ENCODE measurements at regions not wholly inside any gene's neighbourhood (a gene's known extent, or its start where the extent isn't known, plus 50 kb on each side); places are given as distances from the start of the nearest gene placed in this dataset.
A peak's percentile ranks its signal among the peaks of the same experiment; 100 is the strongest.

DNA sequence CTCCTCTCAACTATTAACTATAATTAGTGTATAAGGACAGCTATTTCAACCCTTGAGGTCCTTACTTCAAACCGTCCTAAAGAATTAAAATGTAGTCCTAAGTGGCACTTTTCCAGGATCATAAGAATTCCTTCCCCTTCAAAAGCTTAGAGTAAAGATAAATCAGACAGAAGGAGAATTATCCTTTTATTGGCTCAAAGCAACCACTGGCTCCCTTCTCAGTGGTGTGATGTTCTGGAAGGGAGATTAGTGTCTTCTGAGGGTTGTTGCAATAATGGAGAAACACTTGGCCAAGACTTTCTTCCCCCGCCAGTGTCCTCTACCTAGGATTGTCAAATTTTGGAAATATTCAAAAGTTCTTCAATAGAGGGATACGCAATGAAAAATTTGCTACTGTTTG, 89.1 kb upstream of the PLEKHG1 start:
- no peak for DNase-seq
- 75 to 86% (median 80%) methylated on average over 3 of the region's 3 CpGs for WGBS, 5 donors
- no peaks in the 10 kb centered on the region for H3K27me3 ChIP-seq
- H3K36me3 ChIP-seq = no peaks in the 10 kb centered on the region
- intact Hi-C loops (cut with DNase I; ENCODE audit: low total_unique reads) = no loop called here
- no peaks in the 10 kb centered on the region for H3K9me3 ChIP-seq
- H3K27ac ChIP-seq = no peak overlapping the region
- no peak overlapping the region for H3K4me3 ChIP-seq
- no peak for TF ChIP-seq POLR2AphosphoS5 (IDR thresholded peaks at IDR 0.05)
- H3K4me1 ChIP-seq = no peaks in the 10 kb centered on the region

- no peak for DNase-seq
- TF ChIP-seq POLR2AphosphoS5 (IDR thresholded peaks at IDR 0.05) = no peak
- TF ChIP-seq, protein P1, sequence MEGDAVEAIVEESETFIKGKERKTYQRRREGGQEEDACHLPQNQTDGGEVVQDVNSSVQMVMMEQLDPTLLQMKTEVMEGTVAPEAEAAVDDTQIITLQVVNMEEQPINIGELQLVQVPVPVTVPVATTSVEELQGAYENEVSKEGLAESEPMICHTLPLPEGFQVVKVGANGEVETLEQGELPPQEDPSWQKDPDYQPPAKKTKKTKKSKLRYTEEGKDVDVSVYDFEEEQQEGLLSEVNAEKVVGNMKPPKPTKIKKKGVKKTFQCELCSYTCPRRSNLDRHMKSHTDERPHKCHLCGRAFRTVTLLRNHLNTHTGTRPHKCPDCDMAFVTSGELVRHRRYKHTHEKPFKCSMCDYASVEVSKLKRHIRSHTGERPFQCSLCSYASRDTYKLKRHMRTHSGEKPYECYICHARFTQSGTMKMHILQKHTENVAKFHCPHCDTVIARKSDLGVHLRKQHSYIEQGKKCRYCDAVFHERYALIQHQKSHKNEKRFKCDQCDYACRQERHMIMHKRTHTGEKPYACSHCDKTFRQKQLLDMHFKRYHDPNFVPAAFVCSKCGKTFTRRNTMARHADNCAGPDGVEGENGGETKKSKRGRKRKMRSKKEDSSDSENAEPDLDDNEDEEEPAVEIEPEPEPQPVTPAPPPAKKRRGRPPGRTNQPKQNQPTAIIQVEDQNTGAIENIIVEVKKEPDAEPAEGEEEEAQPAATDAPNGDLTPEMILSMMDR (IDR thresholded peaks at IDR 0.05) = no peak
- no peak for TF ChIP-seq POLR2A (IDR thresholded peaks at IDR 0.05)
- no peak for TF ChIP-seq EP300 (IDR thresholded peaks at IDR 0.05)
- 80 to 89% (median 87%) methylated on average over 4 of the region's 4 CpGs for WGBS, 5 donors
Observed at GRCh38 chr6:150511313-150511712, 88.4 kb upstream of the PLEKHG1 start.

DNA sequence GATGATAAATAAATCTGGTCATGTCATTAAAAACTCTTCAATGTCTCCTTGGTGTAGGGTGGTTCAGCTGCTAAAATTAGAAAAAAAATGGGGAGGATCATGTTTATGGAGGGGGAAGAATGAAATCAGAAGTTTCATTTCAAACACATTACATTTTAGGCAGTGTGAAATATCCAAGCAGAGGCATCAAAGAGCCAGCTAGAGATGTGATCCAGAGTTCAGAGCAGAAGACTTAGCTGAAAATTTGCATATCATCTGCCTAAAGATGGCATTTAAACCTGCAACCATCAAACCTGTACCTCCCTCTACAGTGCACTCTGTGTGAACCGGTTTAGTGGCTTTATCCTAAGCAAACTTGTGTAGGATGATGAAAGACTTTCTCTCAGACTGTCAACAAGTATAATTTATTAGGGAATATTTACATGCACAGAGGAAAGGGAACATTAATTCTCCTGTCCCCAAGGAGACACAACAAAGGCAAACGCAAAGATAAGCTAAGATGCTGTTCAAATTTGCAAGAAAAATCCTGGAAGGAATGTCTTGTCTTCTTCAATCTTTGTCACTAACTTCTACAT, 84.8 kb upstream of the PLEKHG1 start:
- peak in 1 of 2 donors; percentile 73 for DNase-seq
- Histone ChIP-seq H3K4me3 (no peak overlapping the region), H3K36me3 (no peaks in the 10 kb centered on the region), H3K27me3 (no peaks in the 10 kb centered on the region), H3K4me1 (no peaks in the 10 kb centered on the region), H3K27ac (no peak overlapping the region), H3K9me3 (no peaks in the 10 kb centered on the region)
- intact Hi-C loops (cut with DNase I; ENCODE audit: low total_unique reads) = no loop called here
- 26 to 51% (median 30%) methylated on average over 2 of the region's 2 CpGs for WGBS, 5 donors
- TF ChIP-seq, protein P1 (IDR thresholded peaks at IDR 0.05) = no peak
- TF ChIP-seq POLR2AphosphoS5 (IDR thresholded peaks at IDR 0.05) = no peak
- TF ChIP-seq POLR2A (IDR thresholded peaks at IDR 0.05) = no peak
- no peak for TF ChIP-seq EP300 (IDR thresholded peaks at IDR 0.05)

More at GRCh38 chr6:150511313-150511712, 88.4 kb upstream of the PLEKHG1 start:
- H3K4me3 ChIP-seq = no peak overlapping the region
- H3K27me3 ChIP-seq = no peaks in the 10 kb centered on the region
- H3K36me3 ChIP-seq = no peaks in the 10 kb centered on the region
- intact Hi-C loops (cut with DNase I; ENCODE audit: low total_unique reads) = no loop called here
- H3K9me3 ChIP-seq = no peaks in the 10 kb centered on the region
- no peaks in the 10 kb centered on the region for H3K4me1 ChIP-seq
- no peak overlapping the region for H3K27ac ChIP-seq

GRCh38 chr6:150516199-150516598, 83.5 kb upstream of the PLEKHG1 start:
- Histone ChIP-seq H3K36me3 (no peaks in the 10 kb centered on the region), H3K9me3 (no peaks in the 10 kb centered on the region), H3K27me3 (no peaks in the 10 kb centered on the region), H3K27ac (no peak overlapping the region), H3K4me1 (no peaks in the 10 kb centered on the region), H3K4me3 (no peak overlapping the region)
- DNase-seq = no peak
- intact Hi-C loops (cut with DNase I; ENCODE audit: low total_unique reads) = no loop called here
- TF ChIP-seq EP300 (IDR thresholded peaks at IDR 0.05) (no peak), POLR2AphosphoS5 (IDR thresholded peaks at IDR 0.05) (no peak), POLR2A (IDR thresholded peaks at IDR 0.05) (no peak)
- TF ChIP-seq, protein P1 (IDR thresholded peaks at IDR 0.05) = no peak
- whole genome bisulfite sequencing, 5 donors = 84 to 88% (median 86%) methylated on average over 3 of the region's 3 CpGs

DNA sequence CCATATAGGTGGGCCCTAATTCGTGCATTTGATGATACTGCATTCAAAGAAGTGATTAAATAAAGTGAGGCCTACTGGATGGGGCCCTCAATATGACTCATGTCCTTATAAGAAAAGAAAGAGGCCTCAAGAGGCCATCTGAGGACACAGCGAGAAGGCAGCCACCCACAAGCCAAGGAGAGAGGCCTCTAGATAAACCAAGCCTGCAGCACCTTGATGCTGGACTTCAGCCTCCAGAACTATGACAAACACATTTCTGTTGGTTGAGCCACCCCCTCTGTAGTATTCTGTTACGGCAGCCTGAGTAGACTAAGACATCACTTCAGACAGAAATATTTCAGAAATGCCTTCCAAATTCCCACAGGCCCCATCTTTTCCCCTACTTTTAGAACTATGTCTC, 82.5 kb upstream of the PLEKHG1 start:
- H3K27me3 ChIP-seq = no peaks in the 10 kb centered on the region
- H3K27ac ChIP-seq = no peak overlapping the region
- intact Hi-C loops (cut with DNase I; ENCODE audit: low total_unique reads) = no loop called here
- H3K4me1 ChIP-seq = no peaks in the 10 kb centered on the region
- H3K4me3 ChIP-seq = no peak overlapping the region
- no peak for DNase-seq
- 50 to 87% (median 84%) methylated on average over 3 of the region's 3 CpGs for WGBS, 5 donors
- H3K9me3 ChIP-seq = no peaks in the 10 kb centered on the region
- TF ChIP-seq POLR2AphosphoS5 (IDR thresholded peaks at IDR 0.05) (no peak), POLR2A (IDR thresholded peaks at IDR 0.05) (no peak), EP300 (IDR thresholded peaks at IDR 0.05) (no peak)
- TF ChIP-seq, protein P1 (IDR thresholded peaks at IDR 0.05) = no peak
- no peaks in the 10 kb centered on the region for H3K36me3 ChIP-seq

Data from stomach (tissue), 8 donors.